ENCODE measurements at regions not wholly inside any gene's neighbourhood (a gene's known extent, or its start where the extent isn't known, plus 50 kb on each side); places are given as distances from the start of the nearest gene placed in this dataset.

GRCh38 chr2:188898261-188898660 lies 75.9 kb upstream of the COL3A1 start:
- no peak for TF ChIP-seq EZH2 (IDR thresholded peaks at IDR 0.05; ENCODE audit: low read depth)
- TF ChIP-seq CTCF (conservative IDR thresholded peaks at IDR 0.05): no peak
- no TSS peak for BruUV-seq (replicated peaks)
- H3K27ac ChIP-seq: no peak overlapping the region
- no peaks in the 10 kb centered on the region for H3K79me2 ChIP-seq (ENCODE audit: low read depth)
- H3K9me2 ChIP-seq (ENCODE audit: insufficient read depth): no peaks in the 10 kb centered on the region; the same call in 1 of the 2 replicates
- H4K20me1 ChIP-seq (ENCODE audit: insufficient read depth): no peaks in the 10 kb centered on the region
- no peaks in the 10 kb centered on the region for H3K27me3 ChIP-seq (ENCODE audit: insufficient read depth, low read depth)
- H3K4me1 ChIP-seq (replicated peaks; ENCODE audit: insufficient read depth): no peaks in the 10 kb centered on the region
- H3F3A ChIP-seq (ENCODE audit: insufficient read depth, low read depth): no peaks in the 10 kb centered on the region
- no peak overlapping the region for H3K4me3 ChIP-seq
- ChIA-PET POLR2A (ENCODE audit: unreplicated experiment) (no interaction called here), CTCF (no interaction called here)
- no peak for DNase-seq
- intact Hi-C loops (cut with micrococcal nuclease; ENCODE audit: unreplicated experiment): no loop called here
- H3K9me3 ChIP-seq (ENCODE audit: insufficient read depth, low read depth): no peaks in the 10 kb centered on the region
- no peak overlapping the region for H2AFZ ChIP-seq
- H3K36me3 ChIP-seq (ENCODE audit: low read depth): no peaks in the 10 kb centered on the region
- H3K4me2 ChIP-seq: no peak overlapping the region

- no peak for DNase-seq
- Histone ChIP-seq H3K9me3 (ENCODE audit: insufficient read depth, low read depth) (no peaks in the 10 kb centered on the region), H4K20me1 (ENCODE audit: insufficient read depth) (no peaks in the 10 kb centered on the region), H2AFZ (peak overlapping the region; percentile 58; the same call in 1 of the 2 replicates), H3K4me1 (replicated peaks; ENCODE audit: insufficient read depth) (no peaks in the 10 kb centered on the region), H3F3A (ENCODE audit: insufficient read depth, low read depth) (no peaks in the 10 kb centered on the region), H3K79me2 (ENCODE audit: low read depth) (no peaks in the 10 kb centered on the region), H3K27me3 (ENCODE audit: insufficient read depth, low read depth) (no peaks in the 10 kb centered on the region), H3K4me2 (no peak overlapping the region), H3K36me3 (ENCODE audit: low read depth) (no peaks in the 10 kb centered on the region), H3K9me2 (ENCODE audit: insufficient read depth) (no peaks in the 10 kb centered on the region), H3K4me3 (no peak overlapping the region), H3K27ac (no peak overlapping the region)
- intact Hi-C loops (cut with micrococcal nuclease; ENCODE audit: unreplicated experiment): no loop called here
- ChIA-PET CTCF (no interaction called here), POLR2A (ENCODE audit: unreplicated experiment) (no interaction called here)
- no TSS peak for BruUV-seq (replicated peaks)
- no peak for TF ChIP-seq EZH2 (IDR thresholded peaks at IDR 0.05; ENCODE audit: low read depth)
- no peak for TF ChIP-seq CTCF (conservative IDR thresholded peaks at IDR 0.05)
Observed at GRCh38 chr2:188902901-188903491, 71.2 kb upstream of the COL3A1 start.

DNA sequence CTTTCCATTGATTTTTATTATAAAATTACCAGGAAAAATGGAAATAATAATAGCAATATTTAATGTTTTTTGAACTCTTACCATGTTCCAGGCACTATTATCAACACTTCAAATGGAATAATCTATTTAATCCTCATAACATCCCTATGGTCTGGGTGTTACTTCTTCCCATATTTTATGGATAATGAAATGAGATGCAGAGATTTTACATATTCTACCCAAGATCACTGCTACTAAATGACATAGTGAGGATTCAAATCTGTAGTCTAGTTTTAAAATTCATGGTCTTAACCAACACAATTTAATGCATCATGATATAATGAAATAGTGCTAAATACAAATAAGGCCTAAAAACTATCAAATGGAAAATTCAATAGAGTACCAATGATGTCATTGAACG lies 70.4 kb upstream of the COL3A1 start:
- no peak for DNase-seq
- POLR2A ChIA-PET (ENCODE audit: unreplicated experiment): no interaction called here

More for the DNA sequence above, 70.4 kb upstream of the COL3A1 start:
- CTCF ChIA-PET: no interaction called here
- Histone ChIP-seq H3K9me2 (ENCODE audit: insufficient read depth) (no peaks in the 10 kb centered on the region), H3K4me1 (replicated peaks; ENCODE audit: insufficient read depth) (no peaks in the 10 kb centered on the region), H2AFZ (no peak overlapping the region), H3K36me3 (ENCODE audit: low read depth) (no peaks in the 10 kb centered on the region), H3K4me2 (no peak overlapping the region), H3K79me2 (ENCODE audit: low read depth) (no peaks in the 10 kb centered on the region), H3F3A (ENCODE audit: insufficient read depth, low read depth) (no peaks in the 10 kb centered on the region), H4K20me1 (ENCODE audit: insufficient read depth) (no peaks in the 10 kb centered on the region), H3K27ac (no peak overlapping the region), H3K4me3 (no peak overlapping the region), H3K27me3 (ENCODE audit: insufficient read depth, low read depth) (no peaks in the 10 kb centered on the region), H3K9me3 (ENCODE audit: insufficient read depth, low read depth) (no peaks in the 10 kb centered on the region)
- intact Hi-C loops (cut with micrococcal nuclease; ENCODE audit: unreplicated experiment): no loop called here
- no TSS peak for BruUV-seq (replicated peaks)
- TF ChIP-seq EZH2 (IDR thresholded peaks at IDR 0.05; ENCODE audit: low read depth) (no peak), CTCF (conservative IDR thresholded peaks at IDR 0.05) (no peak)
